PC-3 (cell line): ENCODE measurements at regions not wholly inside any gene's neighbourhood (a gene's known extent, or its start where the extent isn't known, plus 50 kb on each side); places are given as distances from the start of the nearest gene placed in this dataset.

Experiments
- ATAC-seq: fragments of 200-7000 bp; cut with Tn5 transposase; 2 replicates; pipeline ENCODE4 v1.9.1; 2020; ENCODE audit warnings: mild to moderate bottlenecking, moderate library complexity
- BruUV-seq: library from RNA; stranded (reverse); fragments of 400-500 nt; replicated peaks from 2 replicates; lab custom pipeline; 2021; lab: Mats Ljungman, UMichigan
- CTCF ChIA-PET: fragments of 300-600 bp; sonication (Branson Sonifier 250); formaldehyde crosslinking; loops from one replicate; lab custom pipeline; 2022; ENCODE audit warnings: antibody characterized with exemption; lab: Charles Lee
- POLR2A ChIA-PET: fragments of 300-600 bp; sonication (Branson Sonifier 250); formaldehyde crosslinking; loops from one replicate; lab custom pipeline; 2022; ENCODE audit warnings: antibody characterized with exemption; ENCODE audit not compliant: unreplicated experiment; lab: Charles Lee
- DNase-seq: peaks from one replicate; pipeline ENCODE4 v3.0.0-alpha.2; 2015
- H2AFZ ChIP-seq: fragments of 300-600 bp; sonication (generic); 2 replicates; pipeline ENCODE4 v1.6.0; 2016; ENCODE audit warnings: antibody characterized with exemption, low read length
- H3F3A ChIP-seq: fragments of 300-600 bp; sonication (generic); one replicate; pipeline ENCODE4 v1.6.0; 2017; ENCODE audit warnings: antibody characterized with exemption, low read length, control low read depth, mild to moderate bottlenecking; ENCODE audit not compliant: unreplicated experiment
- H3K27ac ChIP-seq: fragments of 300-600 bp; sonication (generic); 2 replicates; pipeline ENCODE4 v1.5.1; 2016; ENCODE audit warnings: mild to moderate bottlenecking, low read length
- H3K27me3 ChIP-seq: fragments of 300-600 bp; sonication (generic); 2 replicates; pipeline ENCODE4 v1.6.1; 2016; ENCODE audit warnings: low read length, mixed read lengths
- H3K36me3 ChIP-seq: fragments of 300-600 bp; sonication (generic); 2 replicates; pipeline ENCODE4 v1.6.1; 2016; ENCODE audit warnings: low read depth, mixed run types, low read length, mixed read lengths
- H3K4me1 ChIP-seq: fragments of 300-600 bp; sonication (generic); 2 replicates; pipeline ENCODE4 v1.5.1; 2016; ENCODE audit warnings: low read length; ENCODE audit not compliant: insufficient read depth
- H3K4me2 ChIP-seq: fragments of 300-600 bp; sonication (generic); 2 replicates; pipeline ENCODE4 v1.6.0; 2016; ENCODE audit warnings: low read length
- H3K4me3 ChIP-seq: fragments of 300-600 bp; sonication (generic); 2 replicates; pipeline ENCODE4 v1.5.1; 2016; ENCODE audit warnings: mild to moderate bottlenecking, low read length, mixed read lengths
- H3K79me2 ChIP-seq: fragments of 300-600 bp; sonication (generic); 2 replicates; pipeline ENCODE4 v1.6.1; 2017; ENCODE audit warnings: low read length, mixed read lengths
- H3K9ac ChIP-seq: fragments of 300-600 bp; sonication (generic); 2 replicates; pipeline ENCODE4 v1.6.0; 2016; ENCODE audit warnings: mild to moderate bottlenecking, low read length
- H3K9me2 ChIP-seq: fragments of 300-600 bp; sonication (generic); replicated peaks from 2 replicates; pipeline ENCODE4 v1.6.1; 2016; ENCODE audit warnings: mixed run types, low read length, mixed read lengths
- H3K9me3 ChIP-seq: fragments of 300-600 bp; sonication (generic); 2 replicates; pipeline ENCODE4 v1.6.1; 2016; ENCODE audit warnings: low read length, mixed read lengths
- H4K20me1 ChIP-seq: fragments of 300-600 bp; sonication (generic); 2 replicates; pipeline ENCODE4 v1.6.1; 2016; ENCODE audit warnings: low read length, mixed read lengths
- CTCF ChIP-seq: fragments of 300-600 bp; sonication (generic); conservative IDR thresholded peaks from 2 replicates; pipeline ENCODE4 v1.5.1; 2017; ENCODE audit warnings: antibody characterized with exemption, low read depth, mild to moderate bottlenecking, low read length
- EZH2 ChIP-seq: fragments of 300-600 bp; sonication (generic); IDR thresholded peaks from one replicate; pipeline ENCODE4 v1.6.1; 2017; ENCODE audit warnings: antibody characterized with exemption, mild to moderate bottlenecking, low read length; ENCODE audit not compliant: unreplicated experiment
- EZH2phosphoT487 ChIP-seq: fragments of 300-600 bp; sonication (generic); IDR thresholded peaks from 2 replicates; pipeline ENCODE4 v1.6.1; 2018; ENCODE audit warnings: mild to moderate bottlenecking, antibody characterized with exemption, low read length, borderline replicate concordance
- intact Hi-C: fragments of 100-400 bp; cut with micrococcal nuclease; formaldehyde crosslinking; loops from 2 replicates; pipeline ENCODE4 v1.9.0; 2023

- H2AFZ ChIP-seq, result no peak overlapping the region
- H3K27me3 ChIP-seq, result peaks cover 13% of the 10 kb centered on the region
- H3F3A ChIP-seq, result no peaks in the 10 kb centered on the region
- no TSS peak for BruUV-seq
- H3K79me2 ChIP-seq, result no peaks in the 10 kb centered on the region
- ATAC-seq (no peak), DNase-seq (no peak)
- POLR2A ChIA-PET, result no interaction called here
- H3K4me3 ChIP-seq, result no peak overlapping the region
- H3K9me2 ChIP-seq, result no peaks in the 10 kb centered on the region
- CTCF ChIA-PET, result no interaction called here
- intact Hi-C loops, result no loop called here
- H3K36me3 ChIP-seq, result no peaks in the 10 kb centered on the region
- H3K27ac ChIP-seq, result no peak overlapping the region
- no peak for TF ChIP-seq EZH2
- H3K9me3 ChIP-seq, result no peaks in the 10 kb centered on the region
- no peaks in the 10 kb centered on the region for H4K20me1 ChIP-seq
- no peak overlapping the region for H3K9ac ChIP-seq
- H3K4me2 ChIP-seq, result no peak overlapping the region
- no peaks in the 10 kb centered on the region for H3K4me1 ChIP-seq
Observed at GRCh38 chr18:72638376-72638775, 94.2 kb upstream of the CBLN2 start.

GRCh38 chr18:72637721-72638120 lies 93.6 kb upstream of the CBLN2 start:
- no peak overlapping the region for H2AFZ ChIP-seq
- BruUV-seq, result no TSS peak
- no peaks in the 10 kb centered on the region for H3K36me3 ChIP-seq
- ATAC-seq, result no peak
- H3K79me2 ChIP-seq, result no peaks in the 10 kb centered on the region
- no peak overlapping the region for H3K4me2 ChIP-seq
- H3K9ac ChIP-seq, result no peak overlapping the region
- H3K9me3 ChIP-seq, result no peaks in the 10 kb centered on the region
- no peaks in the 10 kb centered on the region for H3K4me1 ChIP-seq
- intact Hi-C loops, result no loop called here
- H4K20me1 ChIP-seq, result no peaks in the 10 kb centered on the region
- no peaks in the 10 kb centered on the region for H3K9me2 ChIP-seq
- no peak overlapping the region for H3K4me3 ChIP-seq
- no peak overlapping the region for H3K27ac ChIP-seq
- DNase-seq, result no peak
- ChIA-PET CTCF (no interaction called here), POLR2A (no interaction called here)
- no peaks in the 10 kb centered on the region for H3F3A ChIP-seq
- TF ChIP-seq EZH2, result no peak
- peaks cover 13% of the 10 kb centered on the region for H3K27me3 ChIP-seq

GRCh38 chr18:72637299-72637698 lies 93.2 kb upstream of the CBLN2 start:
- no peak for DNase-seq
- no peaks in the 10 kb centered on the region for H4K20me1 ChIP-seq
- no peaks in the 10 kb centered on the region for H3K9me2 ChIP-seq
- H3K9ac ChIP-seq, result no peak overlapping the region
- no peak overlapping the region for H3K27ac ChIP-seq
- no peak overlapping the region for H3K4me2 ChIP-seq
- H3K27me3 ChIP-seq, result peaks cover 13% of the 10 kb centered on the region
- no peaks in the 10 kb centered on the region for H3K4me1 ChIP-seq
- no peak for ATAC-seq
- no peaks in the 10 kb centered on the region for H3K36me3 ChIP-seq
- H3K79me2 ChIP-seq, result no peaks in the 10 kb centered on the region
- no peaks in the 10 kb centered on the region for H3F3A ChIP-seq
- TF ChIP-seq EZH2 (no peak), CTCF (no peak), EZH2phosphoT487 (no peak)
- H3K9me3 ChIP-seq, result no peaks in the 10 kb centered on the region
- no peak overlapping the region for H2AFZ ChIP-seq
- CTCF ChIA-PET, result no interaction called here
- intact Hi-C loops, result no loop called here
- no peak overlapping the region for H3K4me3 ChIP-seq
- POLR2A ChIA-PET, result no interaction called here
- no TSS peak for BruUV-seq

GRCh38 chr18:72636611-72637010 lies 92.5 kb upstream of the CBLN2 start:
- Histone ChIP-seq H3K9ac (no peak overlapping the region), H3K4me3 (no peak overlapping the region), H3K36me3 (no peaks in the 10 kb centered on the region), H3F3A (no peaks in the 10 kb centered on the region), H3K27ac (no peak overlapping the region), H2AFZ (no peak overlapping the region), H3K4me1 (no peaks in the 10 kb centered on the region), H4K20me1 (no peaks in the 10 kb centered on the region), H3K27me3 (peaks cover 13% of the 10 kb centered on the region), H3K9me2 (no peaks in the 10 kb centered on the region), H3K9me3 (no peaks in the 10 kb centered on the region), H3K4me2 (no peak overlapping the region), H3K79me2 (no peaks in the 10 kb centered on the region)
- ATAC-seq, result no peak
- BruUV-seq, result no TSS peak
- no peak for DNase-seq
- POLR2A ChIA-PET, result no interaction called here
- CTCF ChIA-PET, result no interaction called here
- intact Hi-C loops, result no loop called here
- TF ChIP-seq EZH2, result no peak
- TF ChIP-seq CTCF, result no peak
- no peak for TF ChIP-seq EZH2phosphoT487
